ENCODE measurements at regions not wholly inside any gene's neighbourhood (a gene's known extent, or its start where the extent isn't known, plus 50 kb on each side); places are given as distances from the start of the nearest gene placed in this dataset.

DNA sequence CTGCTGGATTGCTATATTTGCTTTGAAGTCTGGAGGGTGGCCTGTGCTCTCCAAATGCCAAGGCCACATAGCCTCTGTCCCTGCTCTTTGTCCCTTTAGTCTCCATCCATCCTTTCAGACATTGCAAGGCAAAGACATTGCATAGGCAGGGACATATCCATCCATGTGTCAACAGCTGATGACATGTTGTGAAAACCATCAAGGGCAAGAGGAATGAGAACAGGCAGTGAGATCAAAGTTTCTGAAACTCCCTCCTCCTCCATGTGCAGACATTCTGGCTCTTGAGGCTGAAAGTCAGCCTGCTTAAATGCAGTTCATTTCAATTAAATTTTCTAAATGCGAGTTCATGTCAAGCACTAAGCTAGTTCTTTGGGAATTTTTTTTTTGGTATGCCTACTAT, 135.2 kb upstream of the CTNNB1 start:
- Mint-ChIP-seq H3K4me1 (no peaks in the 10 kb centered on the region), H3K27me3 (ENCODE audit: low read depth) (no peaks in the 10 kb centered on the region), H3K36me3 (no peaks in the 10 kb centered on the region), H3K4me3 (no peak overlapping the region), H3K27ac (no peak overlapping the region), H3K9me3 (peaks cover 6% of the 10 kb centered on the region)
- TF ChIP-seq, protein P1, sequence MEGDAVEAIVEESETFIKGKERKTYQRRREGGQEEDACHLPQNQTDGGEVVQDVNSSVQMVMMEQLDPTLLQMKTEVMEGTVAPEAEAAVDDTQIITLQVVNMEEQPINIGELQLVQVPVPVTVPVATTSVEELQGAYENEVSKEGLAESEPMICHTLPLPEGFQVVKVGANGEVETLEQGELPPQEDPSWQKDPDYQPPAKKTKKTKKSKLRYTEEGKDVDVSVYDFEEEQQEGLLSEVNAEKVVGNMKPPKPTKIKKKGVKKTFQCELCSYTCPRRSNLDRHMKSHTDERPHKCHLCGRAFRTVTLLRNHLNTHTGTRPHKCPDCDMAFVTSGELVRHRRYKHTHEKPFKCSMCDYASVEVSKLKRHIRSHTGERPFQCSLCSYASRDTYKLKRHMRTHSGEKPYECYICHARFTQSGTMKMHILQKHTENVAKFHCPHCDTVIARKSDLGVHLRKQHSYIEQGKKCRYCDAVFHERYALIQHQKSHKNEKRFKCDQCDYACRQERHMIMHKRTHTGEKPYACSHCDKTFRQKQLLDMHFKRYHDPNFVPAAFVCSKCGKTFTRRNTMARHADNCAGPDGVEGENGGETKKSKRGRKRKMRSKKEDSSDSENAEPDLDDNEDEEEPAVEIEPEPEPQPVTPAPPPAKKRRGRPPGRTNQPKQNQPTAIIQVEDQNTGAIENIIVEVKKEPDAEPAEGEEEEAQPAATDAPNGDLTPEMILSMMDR (IDR thresholded peaks at IDR 0.05; ENCODE audit: unreplicated experiment): no peak
- no peak for DNase-seq (ENCODE audit: low spot score in 2 of 2, unreplicated experiment in 2 of 2)

DNA sequence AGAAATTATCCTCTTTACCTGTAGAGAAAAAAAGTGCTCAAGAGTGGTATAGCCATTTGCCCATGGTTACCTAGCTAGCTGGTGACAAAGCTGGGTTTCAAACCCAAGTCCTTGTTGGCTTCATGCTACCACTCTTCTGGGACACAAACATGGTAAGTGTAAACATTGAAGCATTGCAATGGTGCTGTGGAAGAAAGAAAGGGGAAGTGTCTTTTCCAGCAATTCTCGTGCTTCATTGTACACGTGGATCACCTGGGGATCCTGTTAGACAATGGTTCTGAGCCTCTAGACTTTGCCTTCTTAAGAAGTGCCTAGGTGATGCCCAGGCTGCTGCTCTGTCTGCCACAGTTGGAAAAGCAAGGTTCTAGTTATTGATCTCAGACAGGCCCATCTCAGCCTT, 134.8 kb upstream of the CTNNB1 start:
- H3K36me3 Mint-ChIP-seq: no peaks in the 10 kb centered on the region
- no peak for DNase-seq (ENCODE audit: low spot score in 2 of 2, unreplicated experiment in 2 of 2)
- H3K27me3 Mint-ChIP-seq (ENCODE audit: low read depth): no peaks in the 10 kb centered on the region
- H3K4me3 Mint-ChIP-seq: no peak overlapping the region
- H3K27ac Mint-ChIP-seq: no peak overlapping the region
- TF ChIP-seq, protein P1 (IDR thresholded peaks at IDR 0.05; ENCODE audit: unreplicated experiment): no peak
- peaks cover 6% of the 10 kb centered on the region for H3K9me3 Mint-ChIP-seq
- no peaks in the 10 kb centered on the region for H3K4me1 Mint-ChIP-seq

DNA sequence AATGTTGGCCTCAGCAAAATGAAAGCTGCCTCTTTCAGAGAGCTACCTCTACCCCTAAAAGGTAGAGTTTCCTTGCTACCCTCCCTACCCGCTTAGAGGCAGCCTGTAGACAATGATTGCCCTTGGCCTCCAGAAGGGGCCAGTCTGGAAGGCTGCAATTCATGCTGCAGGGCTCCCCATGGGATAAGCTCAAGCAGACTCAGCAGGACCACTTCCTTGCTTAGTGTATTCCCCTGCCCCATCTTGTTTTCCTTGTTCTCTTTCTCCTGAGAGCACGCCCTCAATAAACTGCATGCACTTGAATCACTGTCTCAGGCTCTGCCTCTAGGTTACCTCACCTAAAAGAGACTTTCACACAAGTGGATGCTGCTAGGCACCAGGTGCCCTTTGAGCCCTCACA, 134.0 kb upstream of the CTNNB1 start:
- DNase-seq (ENCODE audit: low spot score in 2 of 2, unreplicated experiment in 2 of 2): no peak
- TF ChIP-seq, protein P1 (IDR thresholded peaks at IDR 0.05; ENCODE audit: unreplicated experiment): no peak

DNA sequence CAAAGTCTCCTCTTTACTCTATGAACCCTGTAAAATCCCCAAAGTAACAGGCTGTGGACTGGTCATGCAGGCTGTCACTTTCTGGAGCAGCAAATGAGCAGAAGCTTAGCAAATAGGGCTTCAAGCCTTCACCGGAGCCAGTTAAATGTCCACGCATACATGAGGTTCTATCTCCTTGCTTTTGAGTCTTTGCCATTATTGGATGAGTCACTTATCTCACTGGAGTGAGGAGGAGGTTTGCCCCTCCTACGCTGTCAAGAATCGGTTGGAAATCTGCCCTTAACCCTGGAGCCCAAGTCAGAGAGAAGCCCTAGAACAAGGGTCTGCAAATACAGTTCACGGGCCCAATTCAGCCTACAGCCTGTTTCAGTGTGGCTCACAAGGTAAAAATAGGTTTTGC, 126.1 kb upstream of the CTNNB1 start:
- no peak overlapping the region for H3K4me3 Mint-ChIP-seq
- no peaks in the 10 kb centered on the region for H3K9me3 Mint-ChIP-seq
- no peak overlapping the region for H3K27ac Mint-ChIP-seq
- no peak for DNase-seq (ENCODE audit: low spot score in 2 of 2, unreplicated experiment in 2 of 2)
- TF ChIP-seq, protein P1 (IDR thresholded peaks at IDR 0.05; ENCODE audit: unreplicated experiment): no peak
- H3K27me3 Mint-ChIP-seq (ENCODE audit: low read depth): no peaks in the 10 kb centered on the region
- H3K4me1 Mint-ChIP-seq: no peaks in the 10 kb centered on the region
- no peaks in the 10 kb centered on the region for H3K36me3 Mint-ChIP-seq

More for the DNA sequence above, 134.0 kb upstream of the CTNNB1 start:
- no peaks in the 10 kb centered on the region for H3K4me1 Mint-ChIP-seq
- H3K9me3 Mint-ChIP-seq: peaks cover 6% of the 10 kb centered on the region
- H3K4me3 Mint-ChIP-seq: no peak overlapping the region
- H3K27me3 Mint-ChIP-seq (ENCODE audit: low read depth): no peaks in the 10 kb centered on the region
- no peaks in the 10 kb centered on the region for H3K36me3 Mint-ChIP-seq
- no peak overlapping the region for H3K27ac Mint-ChIP-seq

DNA sequence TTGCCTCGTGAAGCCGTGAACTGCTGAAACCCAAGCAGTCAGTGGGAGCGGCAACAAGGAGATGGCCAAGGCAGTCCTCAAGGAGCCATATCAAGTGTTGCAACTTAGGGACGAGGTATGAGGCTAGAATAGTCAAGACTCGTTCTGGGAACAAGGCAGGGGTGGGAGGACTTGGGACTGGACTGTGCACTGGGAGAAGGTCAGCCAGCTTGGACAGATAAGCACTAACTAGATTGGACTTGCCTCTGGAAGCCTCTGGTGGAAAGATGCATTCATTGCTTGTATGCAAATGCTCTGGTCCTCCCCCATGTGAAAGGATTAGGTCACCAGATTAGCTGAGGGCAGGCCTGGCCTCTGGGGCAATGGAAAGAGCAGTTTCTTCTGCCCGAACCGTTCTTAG, 123.3 kb upstream of the CTNNB1 start:
- H3K27ac Mint-ChIP-seq: no peak overlapping the region
- no peak for DNase-seq (ENCODE audit: low spot score in 2 of 2, unreplicated experiment in 2 of 2)
- TF ChIP-seq, protein P1 (IDR thresholded peaks at IDR 0.05; ENCODE audit: unreplicated experiment): no peak

DNA sequence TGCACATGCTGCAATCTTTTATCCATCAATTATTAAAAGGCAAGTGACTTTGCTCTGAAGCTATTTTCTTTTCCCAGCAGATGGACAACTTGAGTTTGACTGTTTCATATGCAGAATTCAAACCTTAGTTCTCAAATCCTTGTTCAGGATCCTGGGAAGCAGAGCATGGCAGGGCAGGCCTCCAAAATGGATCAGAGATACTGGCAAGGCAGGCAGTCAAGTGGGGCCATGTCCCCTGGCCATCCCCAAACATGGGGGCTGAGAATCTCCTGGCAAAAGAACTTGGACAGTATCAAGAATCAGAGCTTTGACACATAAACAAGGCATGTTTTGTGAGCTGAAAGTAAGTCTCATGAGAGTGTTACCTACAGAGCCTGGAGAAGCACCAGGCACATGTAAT, 122.9 kb upstream of the CTNNB1 start:
- no peak for DNase-seq (ENCODE audit: low spot score in 2 of 2, unreplicated experiment in 2 of 2)
- Mint-ChIP-seq H3K27ac (no peak overlapping the region), H3K9me3 (no peaks in the 10 kb centered on the region), H3K27me3 (ENCODE audit: low read depth) (no peaks in the 10 kb centered on the region), H3K4me1 (no peaks in the 10 kb centered on the region), H3K36me3 (no peaks in the 10 kb centered on the region), H3K4me3 (no peak overlapping the region)
- TF ChIP-seq, protein P1 (IDR thresholded peaks at IDR 0.05; ENCODE audit: unreplicated experiment): no peak

More for the DNA sequence above, 123.3 kb upstream of the CTNNB1 start:
- no peaks in the 10 kb centered on the region for H3K4me1 Mint-ChIP-seq
- H3K27me3 Mint-ChIP-seq (ENCODE audit: low read depth): no peaks in the 10 kb centered on the region
- H3K36me3 Mint-ChIP-seq: no peaks in the 10 kb centered on the region
- no peak overlapping the region for H3K4me3 Mint-ChIP-seq
- H3K9me3 Mint-ChIP-seq: no peaks in the 10 kb centered on the region
